ENCODE measurements at regions not wholly inside any gene's neighbourhood (a gene's known extent, or its start where the extent isn't known, plus 50 kb on each side); places are given as distances from the start of the nearest gene placed in this dataset.

GRCh38 chr12:24138041-24138440 lies 188.6 kb upstream of the SOX5 start:
- H2BK120ac ChIP-seq (ENCODE audit: insufficient read depth, low read length, poor library complexity), result no peak overlapping the region
- H3K27me3 ChIP-seq (ENCODE audit: insufficient read depth, low read length), result no peaks in the 10 kb centered on the region
- no peak overlapping the region for H3K9ac ChIP-seq (ENCODE audit: low read length)
- no peak overlapping the region for H4K91ac ChIP-seq (ENCODE audit: low read depth, low read length)
- no peak overlapping the region for H2BK5ac ChIP-seq (ENCODE audit: low read depth, low read length, poor library complexity)
- H4K8ac ChIP-seq (ENCODE audit: low read depth, low read length), result no peak overlapping the region
- no peak overlapping the region for H3K4ac ChIP-seq (ENCODE audit: low read depth, low read length)
- H3K27ac ChIP-seq (ENCODE audit: low read depth, low read length), result no peak overlapping the region
- no CpG with 5 or more reads among the region's 6 CpGs for WGBS (ENCODE audit: extremely low coverage, insufficient coverage, insufficient read length)
- DNase-seq, result no peak
- H3K23ac ChIP-seq (ENCODE audit: low read length), result no peak overlapping the region
- no peak overlapping the region for H4K12ac ChIP-seq (ENCODE audit: low read depth, low read length)
- no peak overlapping the region for H3K4me3 ChIP-seq (ENCODE audit: low read depth, low read length)
- no peak overlapping the region for H2AFZ ChIP-seq (ENCODE audit: insufficient read depth, low read length, poor library complexity)
- H2BK12ac ChIP-seq (ENCODE audit: low read length), result no peak overlapping the region
- no peaks in the 10 kb centered on the region for H3K79me2 ChIP-seq (ENCODE audit: control insufficient read depth, insufficient read depth, low read length, poor library complexity)
- H3K4me2 ChIP-seq (ENCODE audit: low read length), result no peak overlapping the region
- no peaks in the 10 kb centered on the region for H3K36me3 ChIP-seq (ENCODE audit: control insufficient read depth in 1 of 2, insufficient read depth in 2 of 2, low read length in 2 of 2)
- H3K4me1 ChIP-seq (ENCODE audit: control insufficient read depth in 1 of 2, insufficient read depth in 2 of 2, low read length in 2 of 2), result peaks cover 2 to 3% of the 10 kb centered on the region in 2 experiments
- H3K14ac ChIP-seq (ENCODE audit: low read length), result no peak overlapping the region
- H3K79me1 ChIP-seq (ENCODE audit: low read length), result no peaks in the 10 kb centered on the region
- H3K18ac ChIP-seq (ENCODE audit: low read length), result no peak overlapping the region
- no peaks in the 10 kb centered on the region for H3K9me3 ChIP-seq (ENCODE audit: insufficient read depth, low read depth, low read length)
- no peak overlapping the region for H2AK5ac ChIP-seq (ENCODE audit: low read length)

GRCh38 chr12:24135158-24135850 lies 185.8 kb upstream of the SOX5 start:
- H3K14ac ChIP-seq (ENCODE audit: low read length), result no peak overlapping the region
- H4K91ac ChIP-seq (ENCODE audit: low read depth, low read length), result no peak overlapping the region
- no peak overlapping the region for H2BK120ac ChIP-seq (ENCODE audit: insufficient read depth, low read length, poor library complexity)
- no peak overlapping the region for H4K12ac ChIP-seq (ENCODE audit: low read depth, low read length)
- H2AK5ac ChIP-seq (ENCODE audit: low read length), result no peak overlapping the region
- no peak overlapping the region for H2BK5ac ChIP-seq (ENCODE audit: low read depth, low read length, poor library complexity)
- no peaks in the 10 kb centered on the region for H3K27me3 ChIP-seq (ENCODE audit: insufficient read depth, low read length)
- DNase-seq, result no peak
- H3K4me3 ChIP-seq (ENCODE audit: low read depth, low read length), result no peak overlapping the region
- no peaks in the 10 kb centered on the region for H3K79me2 ChIP-seq (ENCODE audit: control insufficient read depth, insufficient read depth, low read length, poor library complexity)
- peaks cover 2 to 3% of the 10 kb centered on the region in 2 experiments for H3K4me1 ChIP-seq (ENCODE audit: control insufficient read depth in 1 of 2, insufficient read depth in 2 of 2, low read length in 2 of 2)
- H3K18ac ChIP-seq (ENCODE audit: low read length), result no peak overlapping the region
- H3K4ac ChIP-seq (ENCODE audit: low read depth, low read length), result no peak overlapping the region
- H3K27ac ChIP-seq (ENCODE audit: low read depth, low read length), result no peak overlapping the region
- no peak overlapping the region for H3K4me2 ChIP-seq (ENCODE audit: low read length)
- no peak overlapping the region for H2BK12ac ChIP-seq (ENCODE audit: low read length)
- WGBS (ENCODE audit: extremely low coverage, insufficient coverage, insufficient read length), result no CpG with 5 or more reads among the region's 5 CpGs
- H3K9ac ChIP-seq (ENCODE audit: low read length), result no peak overlapping the region
- H3K9me3 ChIP-seq (ENCODE audit: insufficient read depth, low read depth, low read length), result no peaks in the 10 kb centered on the region
- no peak overlapping the region for H2AFZ ChIP-seq (ENCODE audit: insufficient read depth, low read length, poor library complexity)
- H3K23ac ChIP-seq (ENCODE audit: low read length), result no peak overlapping the region
- no peak overlapping the region for H4K8ac ChIP-seq (ENCODE audit: low read depth, low read length)
- H3K79me1 ChIP-seq (ENCODE audit: low read length), result no peaks in the 10 kb centered on the region
- no peaks in the 10 kb centered on the region for H3K36me3 ChIP-seq (ENCODE audit: control insufficient read depth in 1 of 2, insufficient read depth in 2 of 2, low read length in 2 of 2)

DNA sequence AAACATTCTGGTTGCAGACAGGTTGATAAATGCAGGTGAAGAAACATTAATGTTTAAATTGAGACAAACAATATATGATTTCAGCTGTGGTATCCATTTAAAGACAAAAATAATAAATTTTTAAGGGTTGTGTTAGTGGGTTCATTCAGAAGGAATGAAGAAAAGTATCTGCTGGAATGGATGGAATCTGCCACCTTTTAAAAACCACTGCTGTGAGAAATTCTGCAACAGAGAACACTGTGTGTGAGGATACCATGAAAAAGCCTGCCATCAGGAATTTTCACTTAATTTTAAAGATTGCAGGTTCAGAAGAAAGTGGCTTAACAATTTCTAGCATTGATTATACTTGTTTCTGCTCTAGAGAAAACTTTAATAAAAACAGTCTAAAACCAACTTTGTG lies 184.6 kb upstream of the SOX5 start:
- Histone ChIP-seq H3K27me3 (ENCODE audit: insufficient read depth, low read length) (no peaks in the 10 kb centered on the region), H3K14ac (ENCODE audit: low read length) (no peak overlapping the region), H2BK5ac (ENCODE audit: low read depth, low read length, poor library complexity) (no peak overlapping the region), H3K79me1 (ENCODE audit: low read length) (no peaks in the 10 kb centered on the region), H3K23ac (ENCODE audit: low read length) (no peak overlapping the region), H3K4me1 (ENCODE audit: control insufficient read depth in 1 of 2, insufficient read depth in 2 of 2, low read length in 2 of 2) (peaks cover 2 to 3% of the 10 kb centered on the region in 2 experiments), H3K4me2 (ENCODE audit: low read length) (no peak overlapping the region), H2AK5ac (ENCODE audit: low read length) (no peak overlapping the region), H2AFZ (ENCODE audit: insufficient read depth, low read length, poor library complexity) (no peak overlapping the region), H3K27ac (ENCODE audit: low read depth, low read length) (no peak overlapping the region), H2BK120ac (ENCODE audit: insufficient read depth, low read length, poor library complexity) (no peak overlapping the region), H3K36me3 (ENCODE audit: control insufficient read depth in 1 of 2, insufficient read depth in 2 of 2, low read length in 2 of 2) (no peaks in the 10 kb centered on the region), H4K8ac (ENCODE audit: low read depth, low read length) (no peak overlapping the region), H3K4me3 (ENCODE audit: low read depth, low read length) (no peak overlapping the region), H3K79me2 (ENCODE audit: control insufficient read depth, insufficient read depth, low read length, poor library complexity) (no peaks in the 10 kb centered on the region), H4K12ac (ENCODE audit: low read depth, low read length) (no peak overlapping the region), H3K4ac (ENCODE audit: low read depth, low read length) (no peak overlapping the region), H3K18ac (ENCODE audit: low read length) (no peak overlapping the region), H3K9ac (ENCODE audit: low read length) (no peak overlapping the region), H2BK12ac (ENCODE audit: low read length) (no peak overlapping the region), H4K91ac (ENCODE audit: low read depth, low read length) (no peak overlapping the region), H3K9me3 (ENCODE audit: insufficient read depth, low read depth, low read length) (no peaks in the 10 kb centered on the region)
- no peak for DNase-seq

GRCh38 chr12:24133384-24133783 lies 183.9 kb upstream of the SOX5 start:
- no CpG with 5 or more reads among the region's 4 CpGs for WGBS (ENCODE audit: extremely low coverage, insufficient coverage, insufficient read length)

More at GRCh38 chr12:24133384-24133783, 183.9 kb upstream of the SOX5 start:
- no peak overlapping the region for H2BK12ac ChIP-seq (ENCODE audit: low read length)
- H4K91ac ChIP-seq (ENCODE audit: low read depth, low read length), result no peak overlapping the region
- H3K18ac ChIP-seq (ENCODE audit: low read length), result no peak overlapping the region
- no peak overlapping the region for H3K14ac ChIP-seq (ENCODE audit: low read length)
- peaks cover 2 to 3% of the 10 kb centered on the region in 2 experiments for H3K4me1 ChIP-seq (ENCODE audit: control insufficient read depth in 1 of 2, insufficient read depth in 2 of 2, low read length in 2 of 2)
- H3K79me2 ChIP-seq (ENCODE audit: control insufficient read depth, insufficient read depth, low read length, poor library complexity), result no peaks in the 10 kb centered on the region
- no peak overlapping the region for H4K8ac ChIP-seq (ENCODE audit: low read depth, low read length)
- H3K4me3 ChIP-seq (ENCODE audit: low read depth, low read length), result no peak overlapping the region
- H2BK120ac ChIP-seq (ENCODE audit: insufficient read depth, low read length, poor library complexity), result no peak overlapping the region
- H3K4me2 ChIP-seq (ENCODE audit: low read length), result no peak overlapping the region
- H2AK5ac ChIP-seq (ENCODE audit: low read length), result no peak overlapping the region
- H3K9me3 ChIP-seq (ENCODE audit: insufficient read depth, low read depth, low read length), result no peaks in the 10 kb centered on the region
- no peak overlapping the region for H3K4ac ChIP-seq (ENCODE audit: low read depth, low read length)
- H3K27ac ChIP-seq (ENCODE audit: low read depth, low read length), result no peak overlapping the region
- no peak overlapping the region for H2AFZ ChIP-seq (ENCODE audit: insufficient read depth, low read length, poor library complexity)
- no peaks in the 10 kb centered on the region for H3K79me1 ChIP-seq (ENCODE audit: low read length)
- no peak overlapping the region for H2BK5ac ChIP-seq (ENCODE audit: low read depth, low read length, poor library complexity)
- H3K9ac ChIP-seq (ENCODE audit: low read length), result no peak overlapping the region
- H3K23ac ChIP-seq (ENCODE audit: low read length), result no peak overlapping the region
- H4K12ac ChIP-seq (ENCODE audit: low read depth, low read length), result no peak overlapping the region
- no peaks in the 10 kb centered on the region for H3K36me3 ChIP-seq (ENCODE audit: control insufficient read depth in 1 of 2, insufficient read depth in 2 of 2, low read length in 2 of 2)
- H3K27me3 ChIP-seq (ENCODE audit: insufficient read depth, low read length), result no peaks in the 10 kb centered on the region
- DNase-seq, result no peak

All from trophoblast cell (in vitro differentiated cells and primary cell).